ENCODE measurements at regions not wholly inside any gene's neighbourhood (a gene's known extent, or its start where the extent isn't known, plus 50 kb on each side); places are given as distances from the start of the nearest gene placed in this dataset.

- TF ChIP-seq GATA2 (IDR thresholded peaks at IDR 0.05; ENCODE audit: low read depth, low read length) (no peak), GATA3 (IDR thresholded peaks at IDR 0.05; ENCODE audit: low read depth, low read length) (no peak)
Measured at GRCh38 chr6:168908887-168909286, 344.8 kb downstream of the THBS2 start.

All from SH-SY5Y (cell line).